Kidney epithelial cell (primary cell): ENCODE measurements at regions not wholly inside any gene's neighbourhood (a gene's known extent, or its start where the extent isn't known, plus 50 kb on each side); places are given as distances from the start of the nearest gene placed in this dataset.
"Not testable (repeated sequence)": the region's sequence is repeated elsewhere in the genome, so short reads cannot be mapped to it uniquely, and the experiment has no call there.

Experiments
- DNase-seq: peaks from one replicate; pipeline ENCODE4 v3.0.0-alpha.2; 2010; ENCODE audit warnings: low read depth
- H3K27me3 ChIP-seq: 2 replicates; pipeline ENCODE4 v1.6.0; 2011; ENCODE audit warnings: low read length; ENCODE audit not compliant: control insufficient read depth, insufficient read depth
- H3K36me3 ChIP-seq: 2 replicates; pipeline ENCODE4 v1.5.1; 2011; ENCODE audit warnings: low read length; ENCODE audit not compliant: control insufficient read depth, insufficient read depth
- H3K4me3 ChIP-seq: 2 replicates; pipeline ENCODE4 v1.5.1; 2011; ENCODE audit warnings: low read depth, mild to moderate bottlenecking, control low read depth, low read length
- CTCF ChIP-seq: IDR thresholded peaks from 2 replicates; pipeline ENCODE4 v1.5.1; 2011; ENCODE audit warnings: mild to moderate bottlenecking, moderate library complexity, low read length, control low read depth, inconsistent platforms; ENCODE audit not compliant: insufficient read depth, poor library complexity, severe bottlenecking

- Histone ChIP-seq H3K36me3 (no peaks in the 10 kb centered on the region), H3K4me3 (no peak overlapping the region), H3K27me3 (no peaks in the 10 kb centered on the region)
- no peak for DNase-seq
- TF ChIP-seq CTCF = no peak
These were observed 521.3 kb downstream of the GRIN2A start for GRCh38 chr16:9660898-9661297.

GRCh38 chr16:9661336-9662017 is 520.8 kb downstream of the GRIN2A start:
- H3K4me3 ChIP-seq = no peak overlapping the region
- H3K36me3 ChIP-seq = no peaks in the 10 kb centered on the region
- no peak for DNase-seq
- no peak for TF ChIP-seq CTCF
- no peaks in the 10 kb centered on the region for H3K27me3 ChIP-seq

GRCh38 chr16:9663588-9663987 is 518.6 kb downstream of the GRIN2A start:
- Histone ChIP-seq H3K4me3 (no peak overlapping the region), H3K36me3 (no peaks in the 10 kb centered on the region), H3K27me3 (no peaks in the 10 kb centered on the region)
- TF ChIP-seq CTCF = no peak
- no peak for DNase-seq

- H3K27me3 ChIP-seq = no peaks in the 10 kb centered on the region
- no peak for TF ChIP-seq CTCF
- no peaks in the 10 kb centered on the region for H3K36me3 ChIP-seq
- no peak overlapping the region for H3K4me3 ChIP-seq
- no peak for DNase-seq
These were observed 516.4 kb downstream of the GRIN2A start for GRCh38 chr16:9665851-9666271.

- TF ChIP-seq CTCF = no peak
- H3K36me3 ChIP-seq = no peaks in the 10 kb centered on the region
- no peak overlapping the region for H3K4me3 ChIP-seq
- no peaks in the 10 kb centered on the region for H3K27me3 ChIP-seq
- DNase-seq = no peak
These were observed 515.3 kb downstream of the GRIN2A start for GRCh38 chr16:9666834-9667480.

GRCh38 chr16:9670033-9670432 is 512.2 kb downstream of the GRIN2A start:
- Histone ChIP-seq H3K27me3 (no peaks in the 10 kb centered on the region), H3K36me3 (no peaks in the 10 kb centered on the region), H3K4me3 (no peak overlapping the region)
- no peak for TF ChIP-seq CTCF
- no peak for DNase-seq

- not testable (repeated sequence) for H3K4me3 ChIP-seq, H3K27me3 ChIP-seq, H3K36me3 ChIP-seq, DNase-seq
These were observed 511.6 kb downstream of the GRIN2A start for GRCh38 chr16:9670616-9671015.

- H3K36me3 ChIP-seq, H3K27me3 ChIP-seq, DNase-seq, H3K4me3 ChIP-seq: not testable (repeated sequence)
These were observed 505.5 kb downstream of the GRIN2A start for GRCh38 chr16:9676560-9677300.
